Testis (tissue), 2 donors: ENCODE measurements at regions not wholly inside any gene's neighbourhood (a gene's known extent, or its start where the extent isn't known, plus 50 kb on each side); places are given as distances from the start of the nearest gene placed in this dataset.

Experiments
- POLR2A ChIP-seq: fragments of 450-650 bp; IDR thresholded peaks from one replicate; pipeline ENCODE4 v1.6.1; 2017; ENCODE audit warnings: antibody characterized with exemption, mild to moderate bottlenecking, moderate library complexity
- TF ChIP-seq, protein P1 (sequence below), 3 experiments: fragments of 450-650 bp in 2 of 3; fragments of 200-600 bp in 1 of 3; sonication (generic) in 1 of 3; IDR thresholded peaks; one replicate each; pipeline ENCODE4 v1.5.1; 2016 to 2019; ENCODE audit warnings: antibody characterized with exemption in 3 of 3, mild to moderate bottlenecking in 2 of 3, moderate library complexity in 1 of 3

DNA sequence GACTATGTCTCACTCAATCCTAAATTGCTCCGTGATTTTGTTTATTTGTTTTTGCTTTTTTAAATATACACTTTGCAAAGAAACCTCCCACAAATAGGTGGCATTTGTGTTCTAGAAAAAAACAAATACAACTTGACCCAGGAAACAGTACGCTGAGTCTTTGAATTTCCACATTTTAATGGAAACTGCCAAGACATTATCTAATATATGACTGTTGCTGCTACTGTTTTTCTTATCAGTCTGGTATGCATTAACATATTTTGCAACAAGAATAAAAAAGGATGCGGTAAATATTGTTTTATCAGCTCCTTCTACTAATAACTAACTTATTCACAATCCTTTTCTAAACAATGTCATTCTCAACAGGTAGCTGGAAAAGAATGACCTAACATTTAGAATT, 187.4 kb downstream of the LRIG3 start:
- TF ChIP-seq, protein P1, sequence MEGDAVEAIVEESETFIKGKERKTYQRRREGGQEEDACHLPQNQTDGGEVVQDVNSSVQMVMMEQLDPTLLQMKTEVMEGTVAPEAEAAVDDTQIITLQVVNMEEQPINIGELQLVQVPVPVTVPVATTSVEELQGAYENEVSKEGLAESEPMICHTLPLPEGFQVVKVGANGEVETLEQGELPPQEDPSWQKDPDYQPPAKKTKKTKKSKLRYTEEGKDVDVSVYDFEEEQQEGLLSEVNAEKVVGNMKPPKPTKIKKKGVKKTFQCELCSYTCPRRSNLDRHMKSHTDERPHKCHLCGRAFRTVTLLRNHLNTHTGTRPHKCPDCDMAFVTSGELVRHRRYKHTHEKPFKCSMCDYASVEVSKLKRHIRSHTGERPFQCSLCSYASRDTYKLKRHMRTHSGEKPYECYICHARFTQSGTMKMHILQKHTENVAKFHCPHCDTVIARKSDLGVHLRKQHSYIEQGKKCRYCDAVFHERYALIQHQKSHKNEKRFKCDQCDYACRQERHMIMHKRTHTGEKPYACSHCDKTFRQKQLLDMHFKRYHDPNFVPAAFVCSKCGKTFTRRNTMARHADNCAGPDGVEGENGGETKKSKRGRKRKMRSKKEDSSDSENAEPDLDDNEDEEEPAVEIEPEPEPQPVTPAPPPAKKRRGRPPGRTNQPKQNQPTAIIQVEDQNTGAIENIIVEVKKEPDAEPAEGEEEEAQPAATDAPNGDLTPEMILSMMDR (IDR thresholded peaks at IDR 0.05): no peak
- TF ChIP-seq POLR2A: no peak
